OCI-LY7 (cell line): ENCODE measurements at regions not wholly inside any gene's neighbourhood (a gene's known extent, or its start where the extent isn't known, plus 50 kb on each side); places are given as distances from the start of the nearest gene placed in this dataset.

Experiments
- BruUV-seq: library from RNA; stranded (reverse); fragments of 400-500 nt; replicated peaks from 2 replicates; lab custom pipeline; 2021; lab: Mats Ljungman, UMichigan
- CTCF ChIA-PET: fragments of 300-600 bp; sonication (Branson Sonifier 250); formaldehyde crosslinking; loops from one replicate; lab custom pipeline; 2022; ENCODE audit warnings: antibody characterized with exemption; ENCODE audit not compliant: unreplicated experiment; lab: Charles Lee
- POLR2A ChIA-PET: fragments of 300-600 bp; sonication (Branson Sonifier 250); formaldehyde crosslinking; loops from one replicate; lab custom pipeline; 2022; ENCODE audit warnings: antibody characterized with exemption; lab: Charles Lee
- DNase-seq: peaks from one replicate; pipeline ENCODE4 v3.0.0-alpha.2; 2015; ENCODE audit warnings: low spot score
- H2AFZ ChIP-seq: fragments of 200-600 bp; sonication (generic), shearing (Covaris generic); 2 replicates; pipeline ENCODE4 v1.6.1; 2014; ENCODE audit warnings: mild to moderate bottlenecking, antibody characterized with exemption, low read length, moderate library complexity
- H3K27ac ChIP-seq: fragments of 200-600 bp; sonication (generic); 2 replicates; pipeline ENCODE4 v1.5.1; 2014; ENCODE audit warnings: mixed run types, low read depth, mild to moderate bottlenecking, moderate library complexity, low read length, inconsistent platforms; ENCODE audit not compliant: poor library complexity, severe bottlenecking
- H3K36me3 ChIP-seq: fragments of 200-600 bp; sonication (generic); 2 replicates; pipeline ENCODE4 v1.6.1; 2014; ENCODE audit warnings: mild to moderate bottlenecking, antibody characterized with exemption, low read length, moderate library complexity, mixed read lengths; ENCODE audit not compliant: insufficient read depth
- H3K4me1 ChIP-seq: fragments of 200-600 bp; sonication (generic); 2 replicates; pipeline ENCODE4 v1.5.1; 2014; ENCODE audit warnings: mild to moderate bottlenecking, low read length; ENCODE audit not compliant: insufficient read depth, poor library complexity, severe bottlenecking
- H3K4me2 ChIP-seq: fragments of 200-600 bp; sonication (generic); 2 replicates; pipeline ENCODE4 v1.6.1; 2014; ENCODE audit warnings: mild to moderate bottlenecking, low read length
- H3K4me3 ChIP-seq: fragments of 200-600 bp; sonication (generic); 2 replicates; pipeline ENCODE4 v1.5.1; 2014; ENCODE audit warnings: mild to moderate bottlenecking, low read depth, low read length; ENCODE audit not compliant: poor library complexity, severe bottlenecking
- H3K79me2 ChIP-seq: fragments of 200-600 bp; sonication (generic); 2 replicates; pipeline ENCODE4 v1.6.1; 2016; ENCODE audit warnings: low read depth, mild to moderate bottlenecking, low read length, moderate library complexity, mixed read lengths; ENCODE audit not compliant: insufficient read depth
- H3K9me2 ChIP-seq: fragments of 200-600 bp; sonication (generic); 2 replicates; pipeline ENCODE4 v1.6.1; 2016; ENCODE audit warnings: mild to moderate bottlenecking, low read length, mixed read lengths; ENCODE audit not compliant: insufficient read depth
- H3K9me3 ChIP-seq: fragments of 200-600 bp; sonication (generic); 2 replicates; pipeline ENCODE4 v1.6.1; 2014; ENCODE audit warnings: mild to moderate bottlenecking, mixed run types, low read length, mixed read lengths
- H4K20me1 ChIP-seq: fragments of 200-600 bp; sonication (generic); 2 replicates; pipeline ENCODE4 v1.6.1; 2014; ENCODE audit warnings: mild to moderate bottlenecking, antibody characterized with exemption, low read length, moderate library complexity, mixed read lengths; ENCODE audit not compliant: insufficient read depth
- EZH2phosphoT487 ChIP-seq: fragments of 200-600 bp; sonication (generic); IDR thresholded peaks from 2 replicates; pipeline ENCODE4 v1.6.1; 2018; ENCODE audit warnings: low read depth, borderline replicate concordance, mild to moderate bottlenecking, mixed run types, antibody characterized with exemption, low read length, moderate library complexity, mixed read lengths
- intact Hi-C: fragments of 100-400 bp; cut with micrococcal nuclease; formaldehyde crosslinking; loops from one replicate; pipeline ENCODE4 v1.10.0; 2022; ENCODE audit not compliant: unreplicated experiment
- TF ChIP-seq, protein P1 (sequence below): fragments of 200-600 bp; sonication (generic); conservative IDR thresholded peaks from 2 replicates; pipeline ENCODE4 v1.5.1; 2014; ENCODE audit warnings: mild to moderate bottlenecking, antibody characterized with exemption, low read length, moderate library complexity, mixed read lengths

DNA sequence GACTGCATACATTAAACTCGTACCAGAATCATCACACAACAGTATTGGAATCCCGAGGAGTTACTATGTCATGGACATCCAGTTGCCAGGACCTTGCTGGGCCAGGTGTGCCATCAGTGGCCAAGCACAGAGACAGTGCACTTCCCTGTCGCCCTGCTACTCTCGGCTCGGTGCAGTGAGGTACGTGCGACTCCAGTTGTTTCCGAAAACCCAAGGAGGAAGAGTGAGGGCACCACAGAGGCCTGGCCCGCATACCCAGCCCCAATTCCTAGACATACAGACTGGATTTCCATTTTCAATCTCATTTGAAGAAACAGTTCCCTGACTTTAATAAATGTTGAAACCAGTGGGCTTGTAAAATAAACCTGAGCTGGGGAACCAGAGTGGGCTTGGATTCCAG lies 62.5 kb upstream of the AFDN start:
- no TSS peak for BruUV-seq
- ChIA-PET POLR2A (no interaction called here), CTCF (no interaction called here)
- H3K4me2 ChIP-seq: no peak overlapping the region
- no peaks in the 10 kb centered on the region for H4K20me1 ChIP-seq
- intact Hi-C loops: no loop called here
- H3K9me3 ChIP-seq: no peaks in the 10 kb centered on the region
- DNase-seq: no peak
- H3K36me3 ChIP-seq: no peaks in the 10 kb centered on the region
- no peak overlapping the region for H3K27ac ChIP-seq
- H2AFZ ChIP-seq: no peak overlapping the region
- TF ChIP-seq, protein P1, sequence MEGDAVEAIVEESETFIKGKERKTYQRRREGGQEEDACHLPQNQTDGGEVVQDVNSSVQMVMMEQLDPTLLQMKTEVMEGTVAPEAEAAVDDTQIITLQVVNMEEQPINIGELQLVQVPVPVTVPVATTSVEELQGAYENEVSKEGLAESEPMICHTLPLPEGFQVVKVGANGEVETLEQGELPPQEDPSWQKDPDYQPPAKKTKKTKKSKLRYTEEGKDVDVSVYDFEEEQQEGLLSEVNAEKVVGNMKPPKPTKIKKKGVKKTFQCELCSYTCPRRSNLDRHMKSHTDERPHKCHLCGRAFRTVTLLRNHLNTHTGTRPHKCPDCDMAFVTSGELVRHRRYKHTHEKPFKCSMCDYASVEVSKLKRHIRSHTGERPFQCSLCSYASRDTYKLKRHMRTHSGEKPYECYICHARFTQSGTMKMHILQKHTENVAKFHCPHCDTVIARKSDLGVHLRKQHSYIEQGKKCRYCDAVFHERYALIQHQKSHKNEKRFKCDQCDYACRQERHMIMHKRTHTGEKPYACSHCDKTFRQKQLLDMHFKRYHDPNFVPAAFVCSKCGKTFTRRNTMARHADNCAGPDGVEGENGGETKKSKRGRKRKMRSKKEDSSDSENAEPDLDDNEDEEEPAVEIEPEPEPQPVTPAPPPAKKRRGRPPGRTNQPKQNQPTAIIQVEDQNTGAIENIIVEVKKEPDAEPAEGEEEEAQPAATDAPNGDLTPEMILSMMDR: no peak
- TF ChIP-seq EZH2phosphoT487: no peak
- no peaks in the 10 kb centered on the region for H3K79me2 ChIP-seq
- H3K4me3 ChIP-seq: no peak overlapping the region
- H3K9me2 ChIP-seq: no peaks in the 10 kb centered on the region
- H3K4me1 ChIP-seq: no peaks in the 10 kb centered on the region

- no peaks in the 10 kb centered on the region for H3K4me1 ChIP-seq
- no peaks in the 10 kb centered on the region for H4K20me1 ChIP-seq
- no peaks in the 10 kb centered on the region for H3K79me2 ChIP-seq
- no peak for DNase-seq
- no peaks in the 10 kb centered on the region for H3K9me3 ChIP-seq
- no TSS peak for BruUV-seq
- no peak overlapping the region for H2AFZ ChIP-seq
- no peaks in the 10 kb centered on the region for H3K36me3 ChIP-seq
- H3K9me2 ChIP-seq: no peaks in the 10 kb centered on the region
- intact Hi-C loops: no loop called here
- TF ChIP-seq, protein P1: no peak
- no peak for TF ChIP-seq EZH2phosphoT487
- no peak overlapping the region for H3K4me2 ChIP-seq
- ChIA-PET POLR2A (interaction anchor here (0.5 kb wide), 1 partner anchor 53 kb away, joined by 3 read pairs; no protein-coding TSS in a partner anchor), CTCF (interaction anchor here (0.6 kb wide), 1 partner anchor 69 kb away, joined by 3 read pairs; no protein-coding TSS in a partner anchor)
- no peak overlapping the region for H3K4me3 ChIP-seq
- H3K27ac ChIP-seq: no peak overlapping the region
Observed at GRCh38 chr6:167764713-167765479, 61.8 kb upstream of the AFDN start.

DNA sequence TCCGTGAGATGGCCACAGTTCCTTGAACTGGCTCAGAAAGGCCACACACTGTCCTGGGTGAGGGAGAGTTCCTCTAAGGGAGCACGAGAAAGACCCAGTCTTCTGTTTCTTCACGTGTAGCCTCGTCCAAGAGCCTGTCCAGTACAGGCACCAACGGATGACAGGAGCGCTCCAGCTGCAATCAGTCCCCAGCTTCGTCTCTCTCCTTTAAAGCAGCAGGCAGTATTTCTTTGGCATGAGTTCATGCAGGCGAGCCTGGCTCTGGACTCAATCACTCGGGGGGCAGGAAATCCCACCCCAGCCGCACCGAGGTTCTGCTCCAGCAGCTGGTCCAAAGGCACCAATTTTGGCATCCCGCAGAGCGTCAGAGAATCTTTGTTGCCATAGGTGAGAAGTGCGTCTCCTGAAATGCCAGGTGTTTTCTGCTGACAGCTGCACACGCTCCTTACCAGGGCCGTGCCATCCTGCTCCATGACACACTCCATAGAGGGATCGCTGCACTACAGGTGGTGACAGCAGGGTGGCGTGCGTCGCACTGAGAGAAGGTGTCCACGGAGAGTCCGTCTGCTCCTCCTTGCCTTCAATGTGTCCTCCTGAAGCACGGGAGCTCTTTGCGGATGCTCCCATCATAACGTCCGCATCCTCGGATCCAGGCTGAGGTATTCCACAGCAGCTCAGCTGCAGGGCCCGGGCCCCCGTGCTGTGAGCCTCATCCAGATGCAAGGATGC lies 59.6 kb upstream of the AFDN start:
- Histone ChIP-seq H4K20me1 (no peaks in the 10 kb centered on the region), H3K4me1 (no peaks in the 10 kb centered on the region), H2AFZ (no peak overlapping the region), H3K9me3 (no peaks in the 10 kb centered on the region), H3K4me3 (no peak overlapping the region), H3K79me2 (no peaks in the 10 kb centered on the region), H3K4me2 (no peak overlapping the region), H3K9me2 (no peaks in the 10 kb centered on the region), H3K27ac (no peak overlapping the region), H3K36me3 (no peaks in the 10 kb centered on the region)
- no peak for DNase-seq
- intact Hi-C loops: no loop called here
- no TSS peak for BruUV-seq
- CTCF ChIA-PET: no interaction called here
- POLR2A ChIA-PET: no interaction called here
- TF ChIP-seq, protein P1: no peak
- TF ChIP-seq EZH2phosphoT487: no peak
